SJCRH30 (cell line): ENCODE measurements at regions not wholly inside any gene's neighbourhood (a gene's known extent, or its start where the extent isn't known, plus 50 kb on each side); places are given as distances from the start of the nearest gene placed in this dataset.

Source experiments
- DNase-seq, 2 experiments: peaks; one replicate each; pipeline ENCODE4 v3.0.0-alpha.2; 2015 to 2020
- H3K27ac ChIP-seq: fragments of 250-450 bp; sonication (Bioruptor Pico); 2 replicates; pipeline ENCODE4 v1.5.1; 2020; ENCODE audit warnings: mild to moderate bottlenecking, moderate library complexity
- H3K27me3 ChIP-seq: fragments of 250-450 bp; sonication (Bioruptor Pico); 2 replicates; pipeline ENCODE4 v1.5.1; 2020; ENCODE audit warnings: mild to moderate bottlenecking, moderate library complexity
- H3K36me3 ChIP-seq: fragments of 250-450 bp; sonication (Bioruptor Pico); 2 replicates; pipeline ENCODE4 v1.5.1; 2020; ENCODE audit warnings: mild to moderate bottlenecking, moderate library complexity
- H3K4me1 ChIP-seq: fragments of 250-450 bp; sonication (Bioruptor Pico); 2 replicates; pipeline ENCODE4 v1.5.1; 2020; ENCODE audit warnings: mild to moderate bottlenecking, moderate library complexity
- H3K4me3 ChIP-seq: fragments of 250-450 bp; sonication (Bioruptor Pico); 2 replicates; pipeline ENCODE4 v1.5.1; 2020; ENCODE audit warnings: mild to moderate bottlenecking, moderate library complexity
- H3K9me3 ChIP-seq: fragments of 250-450 bp; sonication (Bioruptor Pico); replicated peaks from 2 replicates; pipeline ENCODE4 v1.5.1; 2020; ENCODE audit warnings: mild to moderate bottlenecking, moderate library complexity

GRCh38 chr6:97882755-97883154 is 599.7 kb upstream of the MMS22L start:
- Histone ChIP-seq H3K27ac (no peak overlapping the region), H3K4me3 (no peak overlapping the region), H3K4me1 (no peaks in the 10 kb centered on the region), H3K27me3 (peaks cover 4% of the 10 kb centered on the region; the same call in 1 of the 2 replicates), H3K36me3 (no peaks in the 10 kb centered on the region), H3K9me3 (no peaks in the 10 kb centered on the region)
- DNase-seq = no peak

DNA sequence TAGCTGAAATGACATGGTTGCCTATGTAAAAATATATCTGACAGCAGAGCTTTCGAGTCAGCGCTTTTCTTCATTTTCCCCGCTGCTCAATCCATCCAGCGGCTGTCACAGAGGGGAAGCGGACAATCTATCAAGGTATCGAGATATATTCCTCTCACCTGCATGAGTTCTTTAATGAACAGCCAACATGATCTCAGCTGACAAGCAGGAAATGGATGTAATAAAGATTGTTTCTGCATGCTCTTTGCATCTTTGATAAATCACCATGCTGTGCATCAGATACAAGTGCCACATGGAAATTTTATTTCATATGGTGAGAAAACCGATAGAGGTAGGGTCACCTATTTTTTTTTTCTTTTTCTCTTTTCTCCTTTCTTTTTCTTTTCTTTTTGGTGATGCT is 602.3 kb upstream of the MMS22L start:
- H3K4me3 ChIP-seq = no peak overlapping the region
- H3K27me3 ChIP-seq = peaks cover 4% of the 10 kb centered on the region; the same call in 1 of the 2 replicates
- no peaks in the 10 kb centered on the region for H3K36me3 ChIP-seq
- DNase-seq = no peak
- H3K9me3 ChIP-seq = no peaks in the 10 kb centered on the region
- H3K27ac ChIP-seq = no peak overlapping the region
- no peaks in the 10 kb centered on the region for H3K4me1 ChIP-seq

DNA sequence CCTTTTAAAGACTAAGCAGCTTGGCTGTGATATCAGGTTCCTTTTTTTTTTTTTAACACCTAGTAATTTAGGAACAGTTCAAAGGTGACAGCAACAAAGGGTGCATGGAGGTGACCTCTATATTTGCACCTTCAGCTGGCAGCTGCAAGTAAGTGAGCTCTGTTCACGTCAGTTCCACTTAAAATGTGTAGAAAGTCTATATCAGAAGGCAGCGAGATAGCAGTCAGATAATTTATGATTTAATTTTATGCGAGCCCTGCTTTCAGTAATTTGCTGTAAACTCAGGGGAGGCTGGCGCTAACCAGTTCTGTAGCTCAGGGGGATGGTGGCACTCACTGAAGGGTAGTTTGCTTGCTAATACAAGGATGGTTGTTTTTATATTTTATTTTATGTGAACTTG is 602.8 kb upstream of the MMS22L start:
- H3K9me3 ChIP-seq = no peaks in the 10 kb centered on the region
- H3K27me3 ChIP-seq = peaks cover 4% of the 10 kb centered on the region; the same call in 1 of the 2 replicates
- H3K4me3 ChIP-seq = no peak overlapping the region
- H3K36me3 ChIP-seq = no peaks in the 10 kb centered on the region
- no peak for DNase-seq
- no peaks in the 10 kb centered on the region for H3K4me1 ChIP-seq
- H3K27ac ChIP-seq = no peak overlapping the region

GRCh38 chr6:97901531-97901930 is 618.5 kb upstream of the MMS22L start:
- Histone ChIP-seq H3K4me3 (no peak overlapping the region), H3K4me1 (no peaks in the 10 kb centered on the region), H3K36me3 (no peaks in the 10 kb centered on the region), H3K27ac (no peak overlapping the region), H3K9me3 (no peaks in the 10 kb centered on the region), H3K27me3 (no peaks in the 10 kb centered on the region)
- no peak for DNase-seq

DNA sequence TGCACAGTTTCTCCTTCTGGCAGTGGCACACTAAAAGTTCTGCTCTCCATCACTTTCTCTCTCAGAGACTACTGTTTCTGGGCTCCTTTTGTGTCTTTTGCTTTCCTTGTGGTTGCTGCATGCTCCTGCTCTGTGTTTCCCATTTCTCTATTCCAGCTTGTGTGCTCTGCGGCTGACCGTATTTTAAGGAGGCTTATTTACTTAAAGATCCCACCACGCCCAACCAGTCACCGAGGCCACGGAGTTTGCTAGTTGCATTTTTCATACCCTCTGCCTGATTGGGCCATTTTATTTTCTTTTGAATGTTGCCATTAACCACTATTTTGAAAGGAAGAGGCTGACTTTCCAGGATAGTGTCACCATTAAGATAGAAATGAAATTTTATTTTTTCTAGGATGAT is 626.4 kb upstream of the MMS22L start:
- H3K27me3 ChIP-seq = no peaks in the 10 kb centered on the region
- no peak for DNase-seq
- no peak overlapping the region for H3K4me3 ChIP-seq
- H3K9me3 ChIP-seq = no peaks in the 10 kb centered on the region
- H3K27ac ChIP-seq = no peak overlapping the region
- H3K36me3 ChIP-seq = no peaks in the 10 kb centered on the region
- no peaks in the 10 kb centered on the region for H3K4me1 ChIP-seq

DNA sequence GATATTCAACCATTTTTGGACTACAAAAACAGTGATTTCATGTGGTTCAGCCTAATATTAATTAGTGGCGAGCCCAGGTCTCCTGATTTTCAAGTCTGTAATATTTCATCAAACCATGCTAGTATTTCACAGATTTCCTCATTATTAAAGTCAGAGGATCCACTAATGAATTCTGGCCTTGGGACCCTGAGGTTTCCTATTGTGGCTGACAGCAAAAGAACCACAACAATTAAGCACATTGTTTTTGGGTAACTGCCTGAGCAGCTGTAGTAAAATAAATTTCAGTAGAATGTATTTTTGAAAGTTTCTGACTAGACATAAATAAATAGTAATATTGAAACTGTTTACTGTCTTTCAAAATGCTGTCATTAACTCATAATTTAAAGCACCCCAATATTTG is 630.7 kb upstream of the MMS22L start:
- Histone ChIP-seq H3K27me3 (no peaks in the 10 kb centered on the region), H3K4me1 (no peaks in the 10 kb centered on the region), H3K36me3 (no peaks in the 10 kb centered on the region), H3K9me3 (no peaks in the 10 kb centered on the region), H3K4me3 (no peak overlapping the region), H3K27ac (no peak overlapping the region)
- no peak for DNase-seq

GRCh38 chr6:97914912-97915311 is 631.9 kb upstream of the MMS22L start:
- no peak for DNase-seq
- Histone ChIP-seq H3K36me3 (no peaks in the 10 kb centered on the region), H3K4me1 (no peaks in the 10 kb centered on the region), H3K4me3 (no peak overlapping the region), H3K27me3 (no peaks in the 10 kb centered on the region), H3K9me3 (no peaks in the 10 kb centered on the region), H3K27ac (no peak overlapping the region)

GRCh38 chr6:97915537-97915936 is 632.5 kb upstream of the MMS22L start:
- H3K27me3 ChIP-seq = no peaks in the 10 kb centered on the region
- no peaks in the 10 kb centered on the region for H3K9me3 ChIP-seq
- no peaks in the 10 kb centered on the region for H3K4me1 ChIP-seq
- H3K27ac ChIP-seq = no peak overlapping the region
- DNase-seq = no peak
- no peak overlapping the region for H3K4me3 ChIP-seq
- no peaks in the 10 kb centered on the region for H3K36me3 ChIP-seq

DNA sequence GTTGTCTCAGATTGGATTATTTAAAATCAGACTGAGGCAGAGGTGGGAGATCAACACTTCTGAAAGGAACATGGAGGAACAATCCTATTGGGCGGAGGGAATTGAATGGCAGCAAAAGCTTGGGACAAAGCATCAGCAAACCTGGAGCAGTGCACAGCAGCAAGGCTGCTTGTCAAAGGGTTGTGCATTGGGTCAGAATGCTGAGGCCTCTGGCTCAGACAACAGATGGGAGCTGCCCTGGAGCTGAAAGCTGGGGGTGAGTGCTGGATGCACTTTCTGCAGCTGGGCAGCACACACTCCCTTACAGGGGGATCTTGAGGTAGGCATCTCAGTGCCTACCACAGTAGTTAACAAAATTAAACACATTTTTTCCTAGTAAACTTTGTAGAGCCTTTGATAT is 634.4 kb upstream of the MMS22L start:
- Histone ChIP-seq H3K36me3 (no peaks in the 10 kb centered on the region), H3K27ac (no peak overlapping the region), H3K4me3 (no peak overlapping the region), H3K27me3 (0 out of 2 replicates have a peak, but pooled peaks cover 3% of the 10 kb centered on the region), H3K4me1 (no peaks in the 10 kb centered on the region), H3K9me3 (no peaks in the 10 kb centered on the region)
- DNase-seq = no peak

DNA sequence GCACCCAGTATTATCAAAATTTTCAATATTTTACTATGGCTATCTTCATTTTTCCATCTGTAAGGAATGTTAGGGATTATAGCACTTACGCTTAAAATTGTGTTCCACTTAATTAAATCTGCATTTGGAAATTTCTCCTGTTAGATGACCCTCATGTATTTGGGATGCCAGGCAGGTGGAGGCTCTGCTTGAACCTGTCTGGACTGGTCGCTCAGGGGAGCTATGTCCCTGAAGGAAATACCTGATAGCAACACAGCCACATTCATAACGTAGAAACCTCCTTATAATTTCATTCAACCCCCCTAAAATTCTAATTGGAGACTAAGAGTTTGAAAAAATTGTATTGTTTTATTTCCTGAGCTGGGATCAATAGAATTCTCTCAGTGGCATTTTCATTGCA is 636.0 kb upstream of the MMS22L start:
- Histone ChIP-seq H3K9me3 (no peaks in the 10 kb centered on the region), H3K4me3 (no peak overlapping the region), H3K4me1 (no peaks in the 10 kb centered on the region), H3K36me3 (no peaks in the 10 kb centered on the region), H3K27me3 (0 out of 2 replicates have a peak, but pooled peaks cover 3% of the 10 kb centered on the region), H3K27ac (no peak overlapping the region)
- DNase-seq = no peak

- no peaks in the 10 kb centered on the region for H3K9me3 ChIP-seq
- H3K36me3 ChIP-seq = no peaks in the 10 kb centered on the region
- 0 out of 2 replicates have a peak, but pooled peaks cover 3% of the 10 kb centered on the region for H3K27me3 ChIP-seq
- no peak overlapping the region for H3K27ac ChIP-seq
- DNase-seq = no peak
- no peak overlapping the region for H3K4me3 ChIP-seq
- no peaks in the 10 kb centered on the region for H3K4me1 ChIP-seq
Observed at GRCh38 chr6:97919631-97920030, 636.6 kb upstream of the MMS22L start.

DNA sequence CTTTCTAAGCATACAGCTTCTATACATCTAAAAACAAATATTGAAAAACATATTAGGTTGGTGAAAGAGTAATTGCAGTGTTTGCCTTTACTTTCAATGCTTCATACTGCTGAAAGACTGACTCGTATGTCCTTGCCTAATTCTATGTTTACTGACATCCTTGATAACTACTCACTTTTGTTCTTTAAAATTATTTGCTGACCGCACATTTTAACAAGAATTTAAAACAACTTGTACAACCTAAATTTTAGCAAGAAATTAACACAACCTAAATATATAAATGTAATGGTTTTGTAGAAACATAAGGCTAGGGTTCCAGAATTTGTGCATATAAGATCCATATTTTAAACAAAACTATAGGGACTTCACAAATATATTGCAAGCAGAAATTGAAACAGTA is 640.2 kb upstream of the MMS22L start:
- Histone ChIP-seq H3K4me1 (no peaks in the 10 kb centered on the region), H3K9me3 (no peaks in the 10 kb centered on the region), H3K27me3 (0 out of 2 replicates have a peak, but pooled peaks cover 3% of the 10 kb centered on the region), H3K27ac (no peak overlapping the region), H3K4me3 (no peak overlapping the region), H3K36me3 (no peaks in the 10 kb centered on the region)
- no peak for DNase-seq

DNA sequence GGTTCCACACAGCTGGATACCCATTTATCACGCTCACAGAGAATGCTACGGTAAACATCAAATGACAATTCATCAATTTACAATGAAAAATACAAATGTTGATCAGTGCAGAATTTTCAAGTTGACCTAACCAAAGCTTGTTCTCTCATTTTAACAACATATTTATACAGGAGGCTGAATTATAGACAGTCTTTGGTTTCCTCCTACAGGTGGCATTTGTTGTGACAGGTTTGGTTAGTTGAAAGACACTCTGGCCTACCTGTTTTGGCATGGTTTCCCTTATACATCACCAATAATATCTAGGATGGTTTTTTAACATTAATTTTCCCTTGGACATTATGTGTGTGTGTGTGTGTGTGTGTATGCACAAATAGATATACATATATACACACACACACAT is 642.5 kb upstream of the MMS22L start:
- DNase-seq = no peak
- Histone ChIP-seq H3K36me3 (no peaks in the 10 kb centered on the region), H3K4me3 (no peak overlapping the region), H3K9me3 (no peaks in the 10 kb centered on the region), H3K27ac (no peak overlapping the region), H3K4me1 (no peaks in the 10 kb centered on the region), H3K27me3 (0 out of 2 replicates have a peak, but pooled peaks cover 3% of the 10 kb centered on the region)

DNA sequence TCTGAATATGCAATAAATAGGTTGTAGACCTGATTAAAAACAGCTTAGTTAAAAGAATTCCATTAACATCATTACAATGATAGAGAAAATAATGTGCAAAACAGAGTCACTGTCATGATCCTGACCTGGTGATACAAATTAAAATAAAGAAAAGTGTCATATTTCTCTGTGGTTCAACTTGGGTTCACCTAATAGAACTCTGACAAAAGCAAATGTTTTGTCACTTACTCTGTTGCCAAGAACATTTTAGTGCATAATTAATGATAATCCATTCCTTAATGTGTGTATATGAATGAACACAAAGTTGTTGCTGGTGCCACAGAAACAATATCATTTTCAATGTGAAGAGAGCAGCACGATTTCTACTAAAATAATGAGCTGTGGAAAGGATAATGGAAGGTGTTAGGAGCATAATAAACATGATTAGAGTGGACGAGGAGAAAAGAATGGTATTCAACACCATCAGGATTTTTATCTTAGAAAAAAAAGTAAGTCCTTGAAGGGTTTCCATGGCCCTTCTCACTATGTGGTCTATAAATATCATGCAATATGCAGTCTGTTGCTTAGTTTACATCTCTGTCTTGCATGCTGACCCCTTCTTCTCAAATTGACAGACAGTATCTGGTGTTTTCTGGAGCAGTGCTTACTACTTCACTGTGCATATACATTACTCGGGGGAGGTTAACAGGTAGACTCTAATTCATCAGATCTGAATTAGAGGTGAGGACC is 656.6 kb upstream of the MMS22L start:
- H3K27me3 ChIP-seq = no peaks in the 10 kb centered on the region
- H3K4me1 ChIP-seq = no peaks in the 10 kb centered on the region
- H3K4me3 ChIP-seq = no peak overlapping the region
- no peaks in the 10 kb centered on the region for H3K36me3 ChIP-seq
- no peak for DNase-seq
- no peaks in the 10 kb centered on the region for H3K9me3 ChIP-seq
- H3K27ac ChIP-seq = no peak overlapping the region

DNA sequence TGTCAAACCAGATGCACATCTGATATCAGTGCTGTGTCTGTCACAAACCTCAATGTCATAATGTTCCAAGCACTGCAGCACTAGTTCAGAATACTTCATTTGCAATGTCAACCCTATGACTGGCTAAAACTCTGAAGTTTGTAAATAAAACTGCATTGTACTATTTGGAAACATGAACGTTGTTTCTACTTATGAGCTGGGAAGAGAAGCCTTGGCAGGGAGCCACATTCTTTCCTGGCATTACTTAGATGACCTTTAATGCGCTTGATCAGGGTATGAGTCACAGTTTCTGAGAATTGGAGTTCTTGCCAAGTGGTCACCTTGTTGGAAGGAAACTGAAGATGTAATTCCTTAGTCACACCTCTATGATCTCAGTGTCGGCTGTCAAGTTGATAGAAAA is 664.8 kb upstream of the MMS22L start:
- Histone ChIP-seq H3K9me3 (no peaks in the 10 kb centered on the region), H3K27me3 (no peaks in the 10 kb centered on the region), H3K36me3 (no peaks in the 10 kb centered on the region), H3K4me3 (no peak overlapping the region), H3K4me1 (no peaks in the 10 kb centered on the region), H3K27ac (no peak overlapping the region)
- DNase-seq = peak; percentile 13 to 42

GRCh38 chr6:97958134-97958533 is 675.1 kb upstream of the MMS22L start:
- Histone ChIP-seq H3K36me3 (no peaks in the 10 kb centered on the region), H3K9me3 (no peaks in the 10 kb centered on the region), H3K27me3 (peaks cover 5% of the 10 kb centered on the region; the same call in 1 of the 2 replicates), H3K4me1 (no peaks in the 10 kb centered on the region), H3K4me3 (no peak overlapping the region), H3K27ac (no peak overlapping the region)
- DNase-seq = peak; percentile 5 to 7
